NB4 (cell line): ENCODE measurements at regions not wholly inside any gene's neighbourhood (a gene's known extent, or its start where the extent isn't known, plus 50 kb on each side); places are given as distances from the start of the nearest gene placed in this dataset.

Experiments
- CTCF ChIP-seq: IDR thresholded peaks from one replicate; pipeline ENCODE4 v1.5.1; 2012; ENCODE audit warnings: low read depth, low read length
- MYC ChIP-seq: IDR thresholded peaks from 2 replicates; pipeline ENCODE4 v1.6.1; 2011; ENCODE audit warnings: low read depth, low read length
- POLR2A ChIP-seq: IDR thresholded peaks from 2 replicates; pipeline ENCODE4 v1.6.1; 2011; ENCODE audit warnings: mild to moderate bottlenecking; ENCODE audit not compliant: insufficient read length; ENCODE audit errors: extremely low read depth
- TF ChIP-seq, protein P1 (sequence below): IDR thresholded peaks from 2 replicates; pipeline ENCODE4 v1.6.1; 2011; ENCODE audit warnings: low read depth, low read length

DNA sequence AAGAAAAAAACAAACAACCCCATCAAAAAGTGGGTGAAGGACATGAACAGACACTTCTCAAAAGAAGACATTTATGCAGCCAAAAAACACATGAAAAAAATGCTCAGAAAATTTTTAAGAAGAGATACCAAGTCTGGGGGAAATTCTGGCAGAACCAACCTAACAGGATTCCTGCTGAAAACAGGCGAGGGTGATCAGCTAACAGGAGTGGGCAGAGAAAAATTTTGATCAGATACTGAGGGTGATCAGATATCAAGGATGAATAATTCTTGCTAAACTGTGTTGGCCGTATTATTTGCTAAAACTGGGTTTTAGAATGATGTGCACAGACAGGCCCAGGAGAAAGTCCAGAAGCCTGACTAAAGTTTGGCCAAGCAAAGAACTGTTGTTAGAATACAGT lies 557.3 kb downstream of the CD109 start:
- no peak for TF ChIP-seq POLR2A
- TF ChIP-seq CTCF = no peak
- no peak for TF ChIP-seq MYC
- TF ChIP-seq, protein P1, sequence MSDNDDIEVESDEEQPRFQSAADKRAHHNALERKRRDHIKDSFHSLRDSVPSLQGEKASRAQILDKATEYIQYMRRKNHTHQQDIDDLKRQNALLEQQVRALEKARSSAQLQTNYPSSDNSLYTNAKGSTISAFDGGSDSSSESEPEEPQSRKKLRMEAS = no peak
